GM13976 (cell line): ENCODE measurements at regions not wholly inside any gene's neighbourhood (a gene's known extent, or its start where the extent isn't known, plus 50 kb on each side); places are given as distances from the start of the nearest gene placed in this dataset.

Source experiments
- DNase-seq: peaks from one replicate; pipeline ENCODE4 v3.0.0; 2012; ENCODE audit warnings: low spot score
- in situ Hi-C: fragments of 300-500 bp; cut with MboI; formaldehyde crosslinking; loops from one replicate; pipeline ENCODE4 v1.12.0; 2022; ENCODE audit warnings: low sequenced_read_pairs, mixed read lengths, inconsistent platforms; ENCODE audit not compliant: unreplicated experiment
- TF ChIP-seq, protein P1 (sequence below): IDR thresholded peaks from 2 replicates; pipeline ENCODE4 v1.5.1; 2012; ENCODE audit warnings: borderline replicate concordance, mild to moderate bottlenecking; ENCODE audit not compliant: insufficient read depth; ENCODE audit errors: extremely low read depth, missing control alignments, control extremely low read depth

DNA sequence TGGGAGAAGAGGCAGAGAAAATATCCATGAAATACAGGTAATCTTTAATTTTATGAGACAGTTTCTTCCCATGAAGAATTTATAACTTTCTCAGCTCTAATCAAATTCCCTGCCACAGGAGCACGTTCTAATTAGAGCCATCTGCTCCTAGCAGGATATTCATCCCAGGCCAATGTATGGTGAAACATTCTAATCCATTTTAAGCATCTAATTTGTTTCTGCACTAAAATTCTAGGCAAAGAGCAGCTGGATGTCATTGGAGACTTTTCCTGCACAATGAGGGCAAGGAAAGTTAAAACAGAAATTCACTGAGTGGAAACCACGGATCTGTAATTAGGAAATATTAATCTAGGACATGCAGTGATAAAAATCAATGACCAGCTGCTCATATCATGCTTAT is 107.7 kb upstream of the ZFP42 start:
- no peak for DNase-seq
- in situ Hi-C loops: no loop called here

DNA sequence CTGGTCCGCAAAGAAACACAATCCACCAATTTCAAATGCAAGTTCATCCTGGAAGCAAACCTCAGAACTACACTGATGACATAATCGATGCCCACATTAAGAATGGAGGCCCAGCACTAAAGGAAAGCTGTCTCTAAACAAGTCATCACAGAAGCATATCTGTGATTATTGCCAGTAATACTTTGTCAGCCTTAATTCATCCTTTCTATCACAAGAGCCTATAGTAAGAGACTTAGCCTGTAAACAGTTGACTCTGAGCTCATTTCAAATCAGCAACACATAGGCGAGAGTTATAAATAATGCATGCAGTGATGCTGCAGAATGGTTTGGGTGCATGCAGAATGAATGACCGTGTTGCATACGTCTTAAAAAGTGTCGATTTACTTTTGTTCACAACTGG is 105.9 kb upstream of the ZFP42 start:
- TF ChIP-seq, protein P1, sequence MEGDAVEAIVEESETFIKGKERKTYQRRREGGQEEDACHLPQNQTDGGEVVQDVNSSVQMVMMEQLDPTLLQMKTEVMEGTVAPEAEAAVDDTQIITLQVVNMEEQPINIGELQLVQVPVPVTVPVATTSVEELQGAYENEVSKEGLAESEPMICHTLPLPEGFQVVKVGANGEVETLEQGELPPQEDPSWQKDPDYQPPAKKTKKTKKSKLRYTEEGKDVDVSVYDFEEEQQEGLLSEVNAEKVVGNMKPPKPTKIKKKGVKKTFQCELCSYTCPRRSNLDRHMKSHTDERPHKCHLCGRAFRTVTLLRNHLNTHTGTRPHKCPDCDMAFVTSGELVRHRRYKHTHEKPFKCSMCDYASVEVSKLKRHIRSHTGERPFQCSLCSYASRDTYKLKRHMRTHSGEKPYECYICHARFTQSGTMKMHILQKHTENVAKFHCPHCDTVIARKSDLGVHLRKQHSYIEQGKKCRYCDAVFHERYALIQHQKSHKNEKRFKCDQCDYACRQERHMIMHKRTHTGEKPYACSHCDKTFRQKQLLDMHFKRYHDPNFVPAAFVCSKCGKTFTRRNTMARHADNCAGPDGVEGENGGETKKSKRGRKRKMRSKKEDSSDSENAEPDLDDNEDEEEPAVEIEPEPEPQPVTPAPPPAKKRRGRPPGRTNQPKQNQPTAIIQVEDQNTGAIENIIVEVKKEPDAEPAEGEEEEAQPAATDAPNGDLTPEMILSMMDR: no peak
- in situ Hi-C loops: no loop called here
- DNase-seq: no peak

More for the DNA sequence above, 107.7 kb upstream of the ZFP42 start:
- TF ChIP-seq, protein P1: no peak

DNA sequence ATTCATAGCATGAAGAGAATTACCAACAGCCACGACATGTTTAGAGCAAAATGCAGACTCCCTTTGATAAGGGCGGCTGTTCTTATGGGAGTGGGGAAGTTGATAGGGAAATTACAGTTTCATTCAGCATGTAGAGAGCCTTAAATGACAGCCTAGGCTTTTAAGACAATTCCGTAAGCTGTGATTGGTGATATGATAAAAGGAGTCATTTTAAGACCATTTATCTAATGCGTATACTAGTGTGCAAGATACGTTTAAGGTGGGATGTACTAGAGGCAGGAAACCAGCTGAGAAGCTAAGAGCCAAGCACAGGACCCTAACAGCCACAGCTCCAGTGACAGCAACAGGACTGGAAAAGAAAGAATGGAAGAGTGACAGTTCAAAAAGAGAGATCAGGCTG is 102.2 kb upstream of the ZFP42 start:
- TF ChIP-seq, protein P1: no peak
- in situ Hi-C loops: no loop called here
- no peak for DNase-seq

DNA sequence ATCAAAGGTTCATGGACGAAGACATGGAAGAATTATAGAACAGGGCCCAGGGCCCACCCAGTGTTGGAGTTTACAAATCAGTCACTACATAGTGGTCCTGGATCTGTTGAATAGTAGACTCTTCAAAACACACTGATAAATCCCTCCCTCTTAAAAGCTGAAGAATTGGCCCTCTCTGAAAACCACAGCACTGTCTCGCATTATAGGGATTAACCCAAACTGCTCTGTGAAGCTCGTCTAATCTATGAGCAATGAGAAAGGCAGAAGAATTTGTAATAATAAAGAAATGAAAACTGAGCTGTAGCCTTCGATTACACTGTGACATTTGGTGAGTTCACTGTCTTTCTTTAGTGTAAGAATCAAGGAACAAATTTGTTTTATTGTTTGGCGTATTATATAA is 92.5 kb upstream of the ZFP42 start:
- DNase-seq: no peak
- TF ChIP-seq, protein P1: no peak
- in situ Hi-C loops: no loop called here

DNA sequence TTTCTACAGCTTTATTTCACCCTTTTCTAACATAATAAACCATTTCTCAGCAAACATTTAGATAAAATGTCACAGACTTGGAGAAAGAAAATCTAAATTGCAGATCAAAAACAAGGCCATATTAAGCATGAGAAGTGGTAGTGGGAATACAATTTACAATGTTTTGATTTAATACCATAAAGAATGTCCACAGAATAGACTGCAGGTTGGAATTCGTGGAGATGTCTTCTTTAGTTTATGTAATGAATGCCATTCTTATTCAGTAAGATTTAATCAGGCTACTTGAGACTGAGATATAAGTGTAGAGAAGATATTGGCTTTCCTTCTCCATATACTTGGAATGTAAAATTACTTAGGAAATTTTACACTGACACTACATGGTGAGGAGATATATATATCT is 91.9 kb upstream of the ZFP42 start:
- DNase-seq: no peak
- in situ Hi-C loops: no loop called here
- TF ChIP-seq, protein P1: no peak

DNA sequence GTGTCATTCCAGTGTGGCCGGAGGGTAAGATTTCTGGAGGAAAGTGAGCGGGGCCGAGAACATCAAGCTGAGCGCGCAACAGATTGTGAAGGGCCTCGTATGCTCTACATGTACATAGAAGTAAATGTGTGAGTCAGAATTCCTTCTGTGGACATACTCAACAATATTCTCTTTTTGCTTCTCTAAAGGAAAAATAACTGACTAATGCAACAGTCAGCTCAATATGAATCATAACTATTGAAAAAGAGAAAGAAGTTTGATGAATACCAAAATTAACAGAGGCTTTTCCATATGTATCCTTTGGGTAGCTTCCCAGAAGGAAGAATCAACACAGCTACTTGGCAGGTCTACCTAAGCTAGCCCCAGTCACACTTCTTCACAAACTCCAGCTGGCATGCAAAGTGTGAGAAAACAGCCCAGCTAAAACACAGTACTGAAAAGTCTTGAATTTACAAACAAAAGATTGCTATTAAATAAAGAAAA is 87.5 kb upstream of the ZFP42 start:
- DNase-seq: no peak
- in situ Hi-C loops: no loop called here

More for the DNA sequence above, 87.5 kb upstream of the ZFP42 start:
- TF ChIP-seq, protein P1: no peak
